AG10803 (cell line): ENCODE measurements at regions not wholly inside any gene's neighbourhood (a gene's known extent, or its start where the extent isn't known, plus 50 kb on each side); places are given as distances from the start of the nearest gene placed in this dataset.

Source experiments
- DNase-seq: peaks from one replicate; pipeline ENCODE4 v3.0.0; 2010; ENCODE audit warnings: low read depth
- H3K4me3 ChIP-seq: 2 replicates; pipeline ENCODE4 v1.5.1; 2011; ENCODE audit warnings: mild to moderate bottlenecking, low read length, control low read depth
- CTCF ChIP-seq: conservative IDR thresholded peaks from 2 replicates; pipeline ENCODE4 v1.5.1; 2011; ENCODE audit warnings: mild to moderate bottlenecking, low read length, control low read depth, inconsistent platforms

GRCh38 chr6:14785493-14785790 is 460.4 kb upstream of the JARID2 start:
- no peak for DNase-seq
- H3K4me3 ChIP-seq, result no peak overlapping the region
- no peak for TF ChIP-seq CTCF

GRCh38 chr6:14786008-14786407 is 459.9 kb upstream of the JARID2 start:
- no peak for DNase-seq
- no peak for TF ChIP-seq CTCF
- no peak overlapping the region for H3K4me3 ChIP-seq

- TF ChIP-seq CTCF, result no peak
- H3K4me3 ChIP-seq, result no peak overlapping the region
- no peak for DNase-seq
Measured at GRCh38 chr6:14786455-14786854, 459.4 kb upstream of the JARID2 start.

- no peak overlapping the region for H3K4me3 ChIP-seq
- DNase-seq, result no peak
- no peak for TF ChIP-seq CTCF
Measured at GRCh38 chr6:14787250-14787649, 458.6 kb upstream of the JARID2 start.

GRCh38 chr6:14787677-14788076 is 458.2 kb upstream of the JARID2 start:
- DNase-seq, result no peak
- TF ChIP-seq CTCF, result no peak
- H3K4me3 ChIP-seq, result no peak overlapping the region

GRCh38 chr6:14789996-14790395 is 455.9 kb upstream of the JARID2 start:
- no peak overlapping the region for H3K4me3 ChIP-seq
- TF ChIP-seq CTCF, result no peak
- DNase-seq, result no peak

GRCh38 chr6:14790976-14791375 is 454.9 kb upstream of the JARID2 start:
- TF ChIP-seq CTCF, result no peak
- DNase-seq, result peak; percentile 35
- H3K4me3 ChIP-seq, result no peak overlapping the region
